ENCODE measurements at regions not wholly inside any gene's neighbourhood (a gene's known extent, or its start where the extent isn't known, plus 50 kb on each side); places are given as distances from the start of the nearest gene placed in this dataset.
"Not testable (repeated sequence)": the region's sequence is repeated elsewhere in the genome, so short reads cannot be mapped to it uniquely, and the experiment has no call there.

DNA sequence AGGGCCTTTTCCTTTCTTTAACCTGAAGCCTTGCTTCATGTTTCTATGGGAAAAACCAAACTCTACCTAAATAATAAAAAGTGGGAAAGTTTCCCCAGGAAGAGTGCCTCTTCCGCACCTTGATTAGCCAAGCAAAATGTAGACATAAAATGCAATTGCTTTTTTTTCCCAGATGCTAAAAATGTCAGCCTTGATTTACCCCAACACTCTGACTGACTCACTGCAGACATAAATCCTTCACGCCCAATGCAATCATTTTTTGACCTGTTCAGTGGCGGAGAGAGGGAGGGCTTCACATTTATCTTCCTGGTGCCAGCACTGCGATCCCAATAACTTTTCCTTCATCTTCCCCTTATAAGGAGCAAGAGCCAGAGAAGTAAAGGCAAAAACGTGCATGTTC is 261.5 kb downstream of the SEC16B start:
- no peak for DNase-seq

GRCh38 chr1:177706977-177707376 is 262.9 kb downstream of the SEC16B start:
- DNase-seq = no peak

GRCh38 chr1:177705839-177706238 is 264.0 kb downstream of the SEC16B start:
- no peak for DNase-seq

DNA sequence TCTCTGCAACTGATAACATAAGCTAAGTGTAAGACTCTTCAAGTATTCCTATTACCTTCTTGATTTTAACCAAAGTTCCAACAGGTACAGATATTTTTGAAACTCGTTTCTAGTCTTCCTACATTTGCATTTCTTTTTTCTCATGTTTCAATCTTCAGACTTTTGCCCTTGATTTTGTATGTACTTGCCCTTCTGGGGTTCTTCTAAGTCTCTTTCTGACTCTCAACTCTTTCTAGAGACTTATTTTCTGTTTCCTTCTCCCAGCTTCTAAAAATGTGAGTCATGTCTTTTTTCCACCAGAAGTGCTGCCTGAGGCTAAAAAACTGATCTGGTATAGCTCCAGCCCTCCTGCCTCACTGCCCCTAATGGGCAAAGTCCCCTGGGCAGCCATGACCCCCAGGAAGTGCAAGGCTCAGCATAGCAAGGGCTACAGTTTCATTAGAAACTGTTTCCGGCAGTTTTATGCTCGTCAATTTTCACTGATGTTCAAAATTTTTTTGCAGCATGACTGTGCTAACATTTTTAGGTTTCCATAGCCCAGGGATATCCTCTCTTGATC is 265.9 kb downstream of the SEC16B start:
- DNase-seq = no peak

GRCh38 chr1:177701654-177702353 is 268.1 kb downstream of the SEC16B start:
- no peak for DNase-seq

- DNase-seq = no peak
These were observed 269.0 kb downstream of the SEC16B start for GRCh38 chr1:177700856-177701255.

GRCh38 chr1:177690996-177691395 is 278.9 kb downstream of the SEC16B start:
- no peak for DNase-seq

DNA sequence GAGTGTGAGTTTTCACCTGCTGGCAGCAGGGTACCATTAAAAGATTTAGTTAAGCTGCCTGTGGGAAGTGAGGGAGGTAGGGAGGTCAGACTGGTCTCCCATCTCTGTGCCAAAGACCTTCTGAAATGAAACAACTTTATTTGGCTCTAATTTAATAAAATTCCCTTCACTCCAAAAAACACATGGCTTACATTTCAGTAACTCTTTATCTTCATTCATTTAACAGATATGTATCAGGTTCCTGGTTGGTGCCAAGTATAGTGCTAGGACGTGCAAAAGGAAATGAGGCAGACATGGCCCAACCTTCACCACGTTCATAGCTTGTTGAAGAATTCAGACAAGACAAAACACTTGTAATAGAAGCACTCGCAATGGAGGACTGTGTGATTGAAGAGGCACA is 282.3 kb downstream of the SEC16B start:
- no peak for DNase-seq

GRCh38 chr1:177686933-177687332 is 282.9 kb downstream of the SEC16B start:
- DNase-seq = no peak

DNA sequence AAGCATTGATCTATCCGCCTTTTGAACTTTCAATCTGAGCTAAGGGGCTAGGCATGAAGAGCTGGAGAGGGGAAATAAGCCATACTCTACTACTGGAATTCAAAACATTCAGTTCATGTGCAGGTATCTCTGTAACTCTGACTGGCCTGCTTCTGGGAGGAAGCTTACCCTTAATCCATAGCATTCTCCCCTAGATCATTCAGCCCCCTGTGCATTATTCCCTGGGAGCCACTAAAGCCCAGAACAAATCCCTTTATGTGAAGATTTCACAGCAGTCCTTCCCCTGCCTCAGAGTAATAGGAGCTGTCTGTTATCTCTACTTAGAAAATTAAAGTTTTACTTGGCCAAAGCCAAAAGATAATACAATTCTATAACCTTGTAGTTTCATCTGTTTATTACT is 300.7 kb downstream of the SEC16B start:
- DNase-seq = no peak

DNA sequence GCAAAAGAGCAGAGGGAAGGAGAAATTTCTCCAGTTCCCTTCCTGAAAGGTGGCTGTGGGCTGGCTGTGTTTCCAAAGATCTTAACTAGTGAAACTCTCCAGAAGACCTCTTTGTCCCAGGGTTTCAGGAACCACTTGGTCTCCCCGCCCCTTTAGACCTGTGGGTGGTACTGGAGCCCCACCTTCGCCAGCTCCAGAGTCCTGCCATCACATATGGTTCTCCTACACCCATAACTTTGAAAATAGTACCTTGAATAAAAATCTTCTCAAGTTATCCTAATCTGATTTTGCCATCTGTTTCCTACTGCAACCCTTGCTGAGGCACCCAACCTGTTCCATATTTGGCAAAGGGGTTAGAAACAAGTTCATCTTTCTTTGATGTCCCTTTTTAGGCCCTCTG is 303.9 kb downstream of the SEC16B start:
- no peak for DNase-seq

- not testable (repeated sequence) for DNase-seq
These were observed 305.1 kb downstream of the SEC16B start for GRCh38 chr1:177664742-177665141.

GRCh38 chr1:177660188-177660587 is 309.7 kb downstream of the SEC16B start:
- DNase-seq = no peak

DNA sequence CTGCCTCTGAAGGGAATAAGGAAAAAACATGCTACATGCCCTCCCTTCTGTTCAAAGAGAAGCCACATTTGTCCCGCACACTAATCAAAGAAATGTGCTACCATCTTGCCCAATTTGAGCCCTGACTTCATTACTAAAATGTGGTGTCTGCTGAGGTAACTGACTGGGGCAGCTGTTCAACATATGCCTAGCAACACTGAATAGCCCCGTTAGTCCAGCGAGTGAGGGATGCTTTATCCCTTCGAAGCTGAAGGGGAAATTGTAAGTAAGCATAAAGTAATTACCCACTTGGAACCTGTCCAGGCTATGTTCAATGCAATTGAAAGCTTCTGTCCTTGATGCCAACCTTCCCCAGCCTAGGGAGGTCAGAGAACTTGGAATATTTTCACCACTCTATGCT is 310.6 kb downstream of the SEC16B start:
- DNase-seq = no peak

GRCh38 chr1:177656598-177656997 is 313.3 kb downstream of the SEC16B start:
- no peak for DNase-seq

- DNase-seq = no peak
These were observed 318.9 kb downstream of the SEC16B start for GRCh38 chr1:177650947-177651346.

DNA sequence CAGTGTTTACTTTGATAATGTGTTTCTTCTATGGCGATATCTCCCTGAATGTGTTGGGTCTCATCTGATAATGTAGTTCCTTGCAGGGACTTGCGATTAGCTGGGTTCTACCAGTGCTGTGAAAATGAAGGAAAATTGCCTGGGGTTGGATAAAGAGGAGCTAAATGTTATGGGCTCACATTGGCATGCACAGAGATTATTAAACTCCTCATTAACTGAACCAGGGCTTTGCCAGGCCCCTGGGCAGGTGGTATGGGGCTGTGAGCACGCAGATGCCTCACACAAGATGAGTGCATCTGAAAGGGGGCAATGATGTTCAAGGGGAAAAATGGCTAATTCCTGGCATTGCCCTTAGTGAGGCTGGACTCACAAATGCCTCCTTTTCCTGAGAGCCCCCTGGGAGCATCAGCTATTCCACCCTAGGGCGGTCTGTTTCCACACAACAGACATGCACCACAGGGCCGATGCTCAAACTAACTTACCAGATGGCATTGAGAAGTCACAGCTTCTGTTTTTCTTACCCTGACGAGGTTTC is 321.1 kb downstream of the SEC16B start:
- no peak for DNase-seq

GRCh38 chr1:177648138-177648537 is 321.7 kb downstream of the SEC16B start:
- no peak for DNase-seq

DNA sequence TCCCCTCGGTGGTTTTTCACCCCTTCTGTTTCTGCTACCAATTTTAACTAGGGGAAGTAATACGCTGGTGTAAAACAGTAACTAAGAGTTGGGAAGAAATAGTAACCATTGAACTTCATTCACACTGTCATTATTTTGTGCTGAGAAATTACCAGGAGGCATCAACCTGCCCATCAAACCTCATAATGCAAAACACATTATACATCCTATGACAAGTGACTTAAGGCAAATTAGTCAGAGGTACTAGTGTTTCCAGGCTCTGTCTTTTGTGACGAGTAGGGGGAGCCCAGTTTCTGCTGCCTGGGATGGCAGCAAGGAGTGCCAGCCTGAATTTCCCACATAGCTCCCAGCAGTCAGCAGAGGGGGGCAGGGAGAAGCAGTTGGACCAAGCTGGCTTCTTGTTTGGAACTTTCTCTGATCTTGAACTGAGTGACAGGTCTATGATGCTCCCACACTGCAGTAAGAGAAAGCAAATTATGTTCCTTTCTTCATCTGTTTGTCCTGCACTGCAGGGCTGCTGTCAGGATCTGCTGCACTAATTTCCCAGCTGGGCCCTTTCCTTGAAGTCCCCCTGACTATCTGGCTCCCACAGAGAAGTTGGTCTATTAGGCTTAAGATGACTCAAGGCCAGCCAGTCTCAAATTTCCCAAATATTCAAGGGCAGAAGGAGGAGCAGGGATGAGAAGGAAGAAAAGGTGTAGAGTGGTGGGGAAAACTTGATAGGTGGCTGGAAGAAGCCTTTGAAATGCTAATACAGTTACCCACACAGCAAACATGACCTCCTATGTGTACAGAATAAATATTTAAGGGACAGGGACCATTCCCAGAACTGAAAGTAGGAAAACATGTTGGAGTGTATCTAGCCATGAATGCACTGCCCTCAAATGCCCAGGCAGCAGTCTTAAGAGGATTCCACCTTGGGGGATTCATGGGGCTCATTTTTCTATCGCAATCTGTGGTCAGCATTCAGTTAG is 322.8 kb downstream of the SEC16B start:
- no peak for DNase-seq

GRCh38 chr1:177645491-177646190 is 324.2 kb downstream of the SEC16B start:
- DNase-seq = no peak

- no peak for DNase-seq
These were observed 329.2 kb downstream of the SEC16B start for GRCh38 chr1:177640687-177641086.

DNA sequence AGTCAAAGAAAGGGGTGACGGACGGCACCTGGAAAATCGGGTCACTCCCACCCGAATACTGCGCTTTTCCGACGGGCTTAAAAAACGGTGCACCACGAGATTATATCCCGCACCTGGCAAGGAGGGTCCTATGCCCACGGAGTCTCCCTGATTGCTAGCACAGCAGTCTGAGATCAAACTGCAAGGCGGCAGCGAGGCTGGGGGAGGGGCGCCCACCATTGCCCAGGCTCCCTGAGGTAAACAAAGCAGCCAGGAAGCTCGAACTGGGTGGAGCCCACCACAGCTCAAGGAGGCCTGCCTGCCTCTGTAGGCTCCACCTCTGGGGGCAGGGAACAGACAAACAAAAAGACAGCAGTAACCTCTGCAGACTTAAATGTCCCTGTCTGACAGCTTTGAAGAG is 335.7 kb downstream of the SEC16B start:
- not testable (repeated sequence) for DNase-seq

Data from hematopoietic multipotent progenitor cell treated with erythropoietin and hydrocortisone succinate and interleukin-3 and kit ligand, for 6 days (in vitro differentiated cells).